ENCODE measurements at regions not wholly inside any gene's neighbourhood (a gene's known extent, or its start where the extent isn't known, plus 50 kb on each side); places are given as distances from the start of the nearest gene placed in this dataset.

DNA sequence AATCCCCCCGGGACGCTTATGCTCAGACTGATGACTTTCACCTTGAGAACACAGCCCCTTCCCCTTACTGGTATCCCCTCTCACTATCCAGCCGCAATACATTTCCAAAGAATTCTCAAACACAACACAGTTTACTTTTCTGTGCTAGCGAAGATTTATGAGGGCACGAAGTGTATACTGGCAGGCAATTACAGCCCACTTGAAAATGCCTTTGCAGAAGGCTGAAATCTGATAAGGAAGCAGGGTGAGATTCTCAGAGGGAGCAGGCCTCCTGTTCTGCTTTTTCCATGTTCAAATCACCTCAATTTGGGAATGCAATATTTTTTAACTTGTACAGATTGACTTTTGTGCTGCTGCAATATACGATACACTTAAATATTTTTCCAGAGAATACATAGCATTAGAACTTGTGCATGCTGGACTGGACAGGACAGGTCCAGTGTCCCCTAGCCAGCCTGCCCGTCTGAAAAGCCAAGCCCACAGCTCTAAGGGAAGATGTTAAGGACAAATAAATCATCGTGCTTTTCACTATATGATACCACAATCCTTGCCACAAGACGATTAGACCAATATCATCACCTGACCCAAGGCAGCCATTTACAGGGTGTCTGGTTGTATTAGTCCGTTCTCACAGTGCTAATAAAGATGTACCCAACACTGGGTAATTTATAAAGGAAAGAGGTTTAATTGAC, 262.1 kb downstream of the EPHA4 start:
- no peak overlapping the region for H2BK5ac ChIP-seq (ENCODE audit: low read length)
- H3K36me3 ChIP-seq (ENCODE audit: control insufficient read depth, insufficient read depth, low read length), result no peaks in the 10 kb centered on the region
- no peak overlapping the region for H3K56ac ChIP-seq (ENCODE audit: low read length)
- no peak overlapping the region for H3K18ac ChIP-seq (ENCODE audit: low read length)
- no peaks in the 10 kb centered on the region for H3K27me3 ChIP-seq (ENCODE audit: insufficient read depth, low read length, poor library complexity)
- no peak overlapping the region for H4K8ac ChIP-seq (ENCODE audit: low read depth, low read length)
- H3K23ac ChIP-seq (ENCODE audit: low read length), result no peak overlapping the region
- H2AK5ac ChIP-seq (ENCODE audit: low read length), result no peak overlapping the region
- H3K4me2 ChIP-seq (ENCODE audit: low read length), result no peak overlapping the region
- H3K79me2 ChIP-seq (ENCODE audit: control insufficient read depth, insufficient read depth, low read length), result no peaks in the 10 kb centered on the region
- H3K79me1 ChIP-seq (ENCODE audit: low read length), result no peaks in the 10 kb centered on the region
- H3K4me3 ChIP-seq (ENCODE audit: low read length), result no peak overlapping the region
- no peak overlapping the region for H3K9ac ChIP-seq (ENCODE audit: low read length)
- no peak overlapping the region for H2BK120ac ChIP-seq (ENCODE audit: low read depth, low read length)
- no peak overlapping the region for H4K5ac ChIP-seq (ENCODE audit: low read length)
- DNase-seq, result no peak
- no peak overlapping the region for H2BK15ac ChIP-seq (replicated peaks; ENCODE audit: low read depth)
- WGBS (ENCODE audit: extremely low coverage, insufficient coverage, low lambda C conversion rate), result no CpG with 5 or more reads among the region's 10 CpGs
- H3K27ac ChIP-seq (ENCODE audit: low read depth, low read length), result no peak overlapping the region
- peaks cover 2% of the 10 kb centered on the region for H3K4me1 ChIP-seq (ENCODE audit: control insufficient read depth, low read depth, low read length)
- no peak overlapping the region for H3K4ac ChIP-seq (ENCODE audit: low read depth, low read length)

DNA sequence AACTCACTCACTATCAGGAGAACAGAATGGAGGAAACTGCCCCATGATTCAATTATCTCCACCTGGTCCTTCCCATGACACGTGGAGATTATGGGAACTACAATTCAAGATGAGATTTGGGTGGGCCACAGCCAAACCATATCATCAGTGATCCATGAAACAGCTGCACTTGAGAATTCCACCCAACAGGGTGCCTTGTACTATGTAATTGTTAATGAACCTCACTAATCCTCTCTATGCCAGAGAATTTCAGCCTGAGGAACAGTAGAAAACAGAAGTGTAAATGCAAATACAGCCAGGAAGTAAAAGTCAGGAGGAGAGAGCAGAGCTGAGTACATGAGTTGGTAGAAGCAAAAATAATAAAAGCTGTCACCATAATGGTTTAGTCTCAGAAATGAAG, 261.4 kb downstream of the EPHA4 start:
- Histone ChIP-seq H3K36me3 (ENCODE audit: control insufficient read depth, insufficient read depth, low read length) (no peaks in the 10 kb centered on the region), H3K27ac (ENCODE audit: low read depth, low read length) (no peak overlapping the region), H3K4me3 (ENCODE audit: low read length) (no peak overlapping the region), H3K18ac (ENCODE audit: low read length) (peak overlapping the region; percentile 60), H3K9ac (ENCODE audit: low read length) (no peak overlapping the region), H4K8ac (ENCODE audit: low read depth, low read length) (no peak overlapping the region), H3K79me2 (ENCODE audit: control insufficient read depth, insufficient read depth, low read length) (no peaks in the 10 kb centered on the region), H2AK5ac (ENCODE audit: low read length) (no peak overlapping the region), H3K4me2 (ENCODE audit: low read length) (no peak overlapping the region), H2BK120ac (ENCODE audit: low read depth, low read length) (no peak overlapping the region), H3K79me1 (ENCODE audit: low read length) (no peaks in the 10 kb centered on the region), H3K56ac (ENCODE audit: low read length) (no peak overlapping the region), H3K27me3 (ENCODE audit: insufficient read depth, low read length, poor library complexity) (no peaks in the 10 kb centered on the region), H3K4ac (ENCODE audit: low read depth, low read length) (no peak overlapping the region), H4K5ac (ENCODE audit: low read length) (no peak overlapping the region), H2BK15ac (replicated peaks; ENCODE audit: low read depth) (no peak overlapping the region), H3K23ac (ENCODE audit: low read length) (no peak overlapping the region), H2BK5ac (ENCODE audit: low read length) (no peak overlapping the region), H3K4me1 (ENCODE audit: control insufficient read depth, low read depth, low read length) (peaks cover 2% of the 10 kb centered on the region)
- peak; percentile 69 for DNase-seq
- no CpG with 5 or more reads among the region's 1 CpG for WGBS (ENCODE audit: extremely low coverage, insufficient coverage, low lambda C conversion rate)

DNA sequence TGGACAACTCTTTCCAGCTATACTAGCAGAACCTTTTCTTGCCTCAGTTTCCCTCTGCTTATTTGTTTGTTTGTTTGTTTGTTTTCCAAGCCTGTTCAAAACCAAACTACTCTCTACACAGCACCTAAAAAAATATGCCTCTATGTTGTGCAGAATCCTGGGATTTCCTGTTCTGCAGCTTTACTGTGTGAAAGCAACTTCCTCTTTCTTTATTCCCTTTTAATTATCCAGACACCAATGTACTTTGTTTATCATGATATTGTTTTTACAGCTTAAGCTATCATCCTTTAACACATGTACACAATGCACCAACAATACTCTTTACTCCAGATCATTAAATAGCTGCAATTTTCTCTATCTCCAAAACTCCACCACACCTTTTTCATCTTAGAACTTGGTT, 259.5 kb downstream of the EPHA4 start:
- H3K18ac ChIP-seq (ENCODE audit: low read length), result no peak overlapping the region
- no peak overlapping the region for H2BK15ac ChIP-seq (replicated peaks; ENCODE audit: low read depth)
- H2BK5ac ChIP-seq (ENCODE audit: low read length), result no peak overlapping the region
- H3K9ac ChIP-seq (ENCODE audit: low read length), result no peak overlapping the region
- no peak overlapping the region for H3K23ac ChIP-seq (ENCODE audit: low read length)
- H3K27ac ChIP-seq (ENCODE audit: low read depth, low read length), result no peak overlapping the region
- H3K79me2 ChIP-seq (ENCODE audit: control insufficient read depth, insufficient read depth, low read length), result no peaks in the 10 kb centered on the region
- H4K5ac ChIP-seq (ENCODE audit: low read length), result no peak overlapping the region
- H3K36me3 ChIP-seq (ENCODE audit: control insufficient read depth, insufficient read depth, low read length), result no peaks in the 10 kb centered on the region
- H4K8ac ChIP-seq (ENCODE audit: low read depth, low read length), result no peak overlapping the region
- H3K56ac ChIP-seq (ENCODE audit: low read length), result no peak overlapping the region
- no peak overlapping the region for H3K4me2 ChIP-seq (ENCODE audit: low read length)
- no peak overlapping the region for H2AK5ac ChIP-seq (ENCODE audit: low read length)
- no peak overlapping the region for H2BK120ac ChIP-seq (ENCODE audit: low read depth, low read length)
- no peaks in the 10 kb centered on the region for H3K27me3 ChIP-seq (ENCODE audit: insufficient read depth, low read length, poor library complexity)
- no peak overlapping the region for H3K4me3 ChIP-seq (ENCODE audit: low read length)
- peaks cover 2% of the 10 kb centered on the region for H3K4me1 ChIP-seq (ENCODE audit: control insufficient read depth, low read depth, low read length)
- DNase-seq, result no peak
- no peak overlapping the region for H3K4ac ChIP-seq (ENCODE audit: low read depth, low read length)
- no peaks in the 10 kb centered on the region for H3K79me1 ChIP-seq (ENCODE audit: low read length)

DNA sequence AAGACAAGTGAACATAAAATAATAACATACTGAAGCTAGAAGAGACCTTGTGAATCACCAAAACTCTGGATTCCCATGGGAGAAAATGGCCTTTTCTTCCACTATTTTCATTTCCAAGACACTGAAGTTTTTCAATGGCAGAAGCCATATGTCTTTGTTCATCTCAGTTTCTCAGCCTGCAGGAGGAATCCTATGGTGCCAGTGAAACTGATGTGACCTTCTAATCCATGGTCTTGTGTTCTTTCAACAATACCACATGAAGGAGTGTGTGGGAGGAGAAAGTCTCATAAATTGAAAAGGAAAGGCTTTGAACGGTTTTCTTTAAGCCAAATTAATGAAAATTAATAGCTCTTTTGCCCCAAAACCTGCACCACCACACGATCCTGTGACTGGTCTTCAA, 257.3 kb downstream of the EPHA4 start:
- Histone ChIP-seq H3K9ac (ENCODE audit: low read length) (no peak overlapping the region), H4K8ac (ENCODE audit: low read depth, low read length) (no peak overlapping the region), H3K4me1 (ENCODE audit: control insufficient read depth, low read depth, low read length) (no peaks in the 10 kb centered on the region), H3K36me3 (ENCODE audit: control insufficient read depth, insufficient read depth, low read length) (no peaks in the 10 kb centered on the region), H2BK15ac (replicated peaks; ENCODE audit: low read depth) (no peak overlapping the region), H3K56ac (ENCODE audit: low read length) (no peak overlapping the region), H3K4me3 (ENCODE audit: low read length) (no peak overlapping the region), H3K27me3 (ENCODE audit: insufficient read depth, low read length, poor library complexity) (no peaks in the 10 kb centered on the region), H2BK5ac (ENCODE audit: low read length) (no peak overlapping the region), H2AK5ac (ENCODE audit: low read length) (no peak overlapping the region), H2BK120ac (ENCODE audit: low read depth, low read length) (no peak overlapping the region), H3K27ac (ENCODE audit: low read depth, low read length) (no peak overlapping the region), H3K23ac (ENCODE audit: low read length) (no peak overlapping the region), H3K4me2 (ENCODE audit: low read length) (no peak overlapping the region), H3K79me1 (ENCODE audit: low read length) (no peaks in the 10 kb centered on the region), H3K79me2 (ENCODE audit: control insufficient read depth, insufficient read depth, low read length) (no peaks in the 10 kb centered on the region), H3K4ac (ENCODE audit: low read depth, low read length) (no peak overlapping the region), H3K18ac (ENCODE audit: low read length) (no peak overlapping the region), H4K5ac (ENCODE audit: low read length) (no peak overlapping the region)
- no CpG with 5 or more reads among the region's 2 CpGs for WGBS (ENCODE audit: extremely low coverage, insufficient coverage, low lambda C conversion rate)
- no peak for DNase-seq

DNA sequence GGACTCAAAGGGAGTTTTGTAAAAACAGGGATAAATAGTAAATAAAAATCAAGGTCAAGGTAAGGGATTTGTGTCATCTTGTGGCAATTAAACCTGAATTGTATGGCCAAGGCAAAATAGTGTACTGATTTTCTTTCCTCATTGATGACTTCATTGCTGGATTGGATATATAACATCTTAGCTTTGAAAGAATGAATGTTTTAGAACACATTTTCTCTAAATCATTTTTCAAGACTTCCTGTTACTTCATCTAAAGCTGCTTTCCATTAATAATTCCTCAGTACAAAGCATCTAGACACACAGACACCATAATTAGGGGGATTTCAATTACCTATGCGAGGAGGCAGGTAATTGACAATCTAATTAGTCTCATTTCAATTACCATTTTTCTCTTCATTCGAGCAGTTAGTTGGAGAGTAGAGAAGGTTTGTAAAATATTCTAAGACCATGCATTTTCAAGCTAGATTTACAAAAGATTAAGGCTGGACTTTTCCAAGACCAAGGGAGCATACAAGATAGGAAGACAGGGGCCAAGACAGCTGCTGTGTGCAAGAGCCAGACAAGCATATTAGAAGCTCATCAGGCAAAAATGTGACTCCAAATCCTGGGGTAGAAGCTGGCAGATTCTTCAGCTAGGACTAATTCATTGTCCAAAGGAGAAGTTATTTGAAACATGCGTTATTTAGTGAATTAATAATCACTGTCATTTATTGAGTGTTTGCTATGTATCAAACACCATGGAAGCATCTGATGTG, 253.6 kb downstream of the EPHA4 start:
- H3K4ac ChIP-seq (ENCODE audit: low read depth, low read length), result no peak overlapping the region
- no peak overlapping the region for H2AK5ac ChIP-seq (ENCODE audit: low read length)
- H3K23ac ChIP-seq (ENCODE audit: low read length), result no peak overlapping the region
- no peaks in the 10 kb centered on the region for H3K79me1 ChIP-seq (ENCODE audit: low read length)
- H3K18ac ChIP-seq (ENCODE audit: low read length), result no peak overlapping the region
- H3K9ac ChIP-seq (ENCODE audit: low read length), result no peak overlapping the region
- no peak for DNase-seq
- H3K4me3 ChIP-seq (ENCODE audit: low read length), result no peak overlapping the region
- H2BK15ac ChIP-seq (replicated peaks; ENCODE audit: low read depth), result no peak overlapping the region
- H3K27me3 ChIP-seq (ENCODE audit: insufficient read depth, low read length, poor library complexity), result no peaks in the 10 kb centered on the region
- no CpG with 5 or more reads among the region's 3 CpGs for WGBS (ENCODE audit: extremely low coverage, insufficient coverage, low lambda C conversion rate)
- no peaks in the 10 kb centered on the region for H3K36me3 ChIP-seq (ENCODE audit: control insufficient read depth, insufficient read depth, low read length)
- no peaks in the 10 kb centered on the region for H3K79me2 ChIP-seq (ENCODE audit: control insufficient read depth, insufficient read depth, low read length)
- H3K4me1 ChIP-seq (ENCODE audit: control insufficient read depth, low read depth, low read length), result no peaks in the 10 kb centered on the region
- no peak overlapping the region for H3K56ac ChIP-seq (ENCODE audit: low read length)
- H4K5ac ChIP-seq (ENCODE audit: low read length), result no peak overlapping the region
- no peak overlapping the region for H4K8ac ChIP-seq (ENCODE audit: low read depth, low read length)
- no peak overlapping the region for H2BK120ac ChIP-seq (ENCODE audit: low read depth, low read length)
- H2BK5ac ChIP-seq (ENCODE audit: low read length), result no peak overlapping the region
- no peak overlapping the region for H3K4me2 ChIP-seq (ENCODE audit: low read length)
- H3K27ac ChIP-seq (ENCODE audit: low read depth, low read length), result no peak overlapping the region

DNA sequence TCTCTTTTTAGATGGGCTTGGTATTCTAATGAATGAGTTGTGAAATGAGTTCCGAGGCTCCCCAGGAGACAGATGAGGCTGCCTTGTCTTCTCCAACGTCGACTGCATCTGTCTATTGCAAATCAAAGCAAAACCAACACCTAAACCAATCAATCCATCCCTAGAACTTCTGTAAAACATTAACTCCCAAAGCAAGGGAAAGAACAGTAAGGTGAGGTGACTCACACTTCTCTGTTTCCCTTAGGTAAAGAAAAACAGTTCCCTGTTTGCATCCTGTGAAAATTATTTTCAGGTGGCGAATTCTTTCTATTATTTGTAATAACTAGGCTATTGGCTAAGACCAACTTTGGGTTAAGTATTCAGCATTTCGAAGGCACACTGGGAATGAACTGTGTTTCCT, 249.4 kb downstream of the EPHA4 start:
- H3K4ac ChIP-seq (ENCODE audit: low read depth, low read length), result no peak overlapping the region
- no peak overlapping the region for H4K5ac ChIP-seq (ENCODE audit: low read length)
- H3K4me2 ChIP-seq (ENCODE audit: low read length), result no peak overlapping the region
- no peak overlapping the region for H4K8ac ChIP-seq (ENCODE audit: low read depth, low read length)
- no peak overlapping the region for H3K9ac ChIP-seq (ENCODE audit: low read length)
- no peak overlapping the region for H3K4me3 ChIP-seq (ENCODE audit: low read length)
- H2AK5ac ChIP-seq (ENCODE audit: low read length), result no peak overlapping the region
- H3K79me2 ChIP-seq (ENCODE audit: control insufficient read depth, insufficient read depth, low read length), result no peaks in the 10 kb centered on the region
- no peak overlapping the region for H3K23ac ChIP-seq (ENCODE audit: low read length)
- no peaks in the 10 kb centered on the region for H3K4me1 ChIP-seq (ENCODE audit: control insufficient read depth, low read depth, low read length)
- no peak overlapping the region for H3K56ac ChIP-seq (ENCODE audit: low read length)
- no peak overlapping the region for H3K18ac ChIP-seq (ENCODE audit: low read length)
- no peaks in the 10 kb centered on the region for H3K27me3 ChIP-seq (ENCODE audit: insufficient read depth, low read length, poor library complexity)
- no peak overlapping the region for H2BK5ac ChIP-seq (ENCODE audit: low read length)
- H2BK15ac ChIP-seq (replicated peaks; ENCODE audit: low read depth), result no peak overlapping the region
- H2BK120ac ChIP-seq (ENCODE audit: low read depth, low read length), result no peak overlapping the region
- H3K79me1 ChIP-seq (ENCODE audit: low read length), result no peaks in the 10 kb centered on the region
- H3K27ac ChIP-seq (ENCODE audit: low read depth, low read length), result no peak overlapping the region
- no CpG with 5 or more reads among the region's 5 CpGs for WGBS (ENCODE audit: extremely low coverage, insufficient coverage, low lambda C conversion rate)
- DNase-seq, result no peak
- H3K36me3 ChIP-seq (ENCODE audit: control insufficient read depth, insufficient read depth, low read length), result no peaks in the 10 kb centered on the region

All from mesendoderm (in vitro differentiated cells).